Tibial nerve (tissue), 4 donors: ENCODE measurements at regions not wholly inside any gene's neighbourhood (a gene's known extent, or its start where the extent isn't known, plus 50 kb on each side); places are given as distances from the start of the nearest gene placed in this dataset.

Experiments
- CTCF ChIP-seq, 5 experiments: fragments of 200-600 bp in 3 of 5; fragments of 450-650 bp in 2 of 5; sonication (generic) in 3 of 5; IDR thresholded peaks; one replicate each; pipeline ENCODE4 v1.5.1; 2016 to 2019; ENCODE audit warnings: antibody characterized with exemption in 5 of 5, mild to moderate bottlenecking in 3 of 5, moderate library complexity in 2 of 5
- EP300 ChIP-seq, 2 donors: sonication (generic); formaldehyde crosslinking; IDR thresholded peaks; one replicate each; pipeline ENCODE4 v1.6.1; 2017; ENCODE audit warnings: antibody characterized with exemption in 2 of 2, mild to moderate bottlenecking in 1 of 2
- POLR2A ChIP-seq, 2 donors: fragments of 450-650 bp; IDR thresholded peaks; one replicate each; pipeline ENCODE4 v1.6.1; 2017; ENCODE audit warnings: antibody characterized with exemption in 2 of 2, mild to moderate bottlenecking in 2 of 2, moderate library complexity in 2 of 2

GRCh38 chr2:140154271-140154670 is 1374.1 kb upstream of the NXPH2 start:
- TF ChIP-seq CTCF (IDR thresholded peaks at IDR 0.05) = no peak
- no peak for TF ChIP-seq POLR2A (IDR thresholded peaks at IDR 0.05)
- TF ChIP-seq EP300 (IDR thresholded peaks at IDR 0.05) = no peak
